ENCODE measurements at regions not wholly inside any gene's neighbourhood (a gene's known extent, or its start where the extent isn't known, plus 50 kb on each side); places are given as distances from the start of the nearest gene placed in this dataset.

DNA sequence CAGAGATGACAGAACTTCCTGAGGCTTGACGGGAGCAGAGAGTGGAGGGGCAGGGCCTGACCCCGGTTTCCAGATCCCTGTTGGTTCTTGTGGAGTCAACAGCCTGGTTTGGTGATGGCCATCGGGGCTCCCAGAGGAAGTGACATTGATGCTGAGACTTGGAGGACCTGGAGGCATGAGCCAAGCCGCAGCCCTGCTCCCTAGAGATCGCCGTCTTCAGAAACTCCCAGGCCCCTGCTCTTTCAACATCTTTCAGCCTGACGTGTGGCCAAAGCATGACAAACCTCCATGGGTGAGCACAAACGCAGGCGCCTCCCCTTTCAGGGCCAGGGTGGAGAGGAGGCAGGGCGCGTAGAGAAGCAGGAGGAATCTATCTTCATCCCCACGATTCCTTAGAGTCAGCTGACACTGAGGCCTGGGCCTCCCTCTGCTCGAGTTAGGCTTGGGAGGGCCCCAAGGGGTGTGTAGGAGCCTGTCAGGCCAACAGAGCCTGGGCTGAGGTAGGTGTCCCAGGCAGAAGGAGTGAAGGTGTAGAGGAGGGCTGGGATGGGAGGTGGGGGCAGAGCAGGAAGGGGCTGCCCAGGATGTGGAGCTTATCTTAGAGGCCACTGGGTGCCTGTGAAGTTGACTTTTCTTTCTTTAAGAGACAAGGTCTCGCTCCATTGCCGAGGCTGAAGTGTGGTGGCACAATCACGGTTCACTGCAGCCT, 56.1 kb upstream of the MED9 start:
- TF ChIP-seq CTCF (IDR thresholded peaks at IDR 0.05) (no peak), POLR2A (IDR thresholded peaks at IDR 0.05) (no peak)

All from stomach (tissue), 4 donors.